ENCODE measurements at regions not wholly inside any gene's neighbourhood (a gene's known extent, or its start where the extent isn't known, plus 50 kb on each side); places are given as distances from the start of the nearest gene placed in this dataset.
A peak's percentile ranks its signal among the peaks of the same experiment; 100 is the strongest.

GRCh38 chr14:106414464-106414863, 888.1 kb downstream of the TMEM121 start:
- H3K9me3 ChIP-seq (ENCODE audit: control insufficient read depth in 1 of 2, insufficient read depth in 1 of 2, low read length in 2 of 2): peaks cover 0 to 6% of the 10 kb centered on the region in 2 experiments
- no peak overlapping the region for H3K27ac Mint-ChIP-seq
- ChIA-PET CTCF (no interaction called here), POLR2A (no interaction called here)
- TF ChIP-seq, protein P1, sequence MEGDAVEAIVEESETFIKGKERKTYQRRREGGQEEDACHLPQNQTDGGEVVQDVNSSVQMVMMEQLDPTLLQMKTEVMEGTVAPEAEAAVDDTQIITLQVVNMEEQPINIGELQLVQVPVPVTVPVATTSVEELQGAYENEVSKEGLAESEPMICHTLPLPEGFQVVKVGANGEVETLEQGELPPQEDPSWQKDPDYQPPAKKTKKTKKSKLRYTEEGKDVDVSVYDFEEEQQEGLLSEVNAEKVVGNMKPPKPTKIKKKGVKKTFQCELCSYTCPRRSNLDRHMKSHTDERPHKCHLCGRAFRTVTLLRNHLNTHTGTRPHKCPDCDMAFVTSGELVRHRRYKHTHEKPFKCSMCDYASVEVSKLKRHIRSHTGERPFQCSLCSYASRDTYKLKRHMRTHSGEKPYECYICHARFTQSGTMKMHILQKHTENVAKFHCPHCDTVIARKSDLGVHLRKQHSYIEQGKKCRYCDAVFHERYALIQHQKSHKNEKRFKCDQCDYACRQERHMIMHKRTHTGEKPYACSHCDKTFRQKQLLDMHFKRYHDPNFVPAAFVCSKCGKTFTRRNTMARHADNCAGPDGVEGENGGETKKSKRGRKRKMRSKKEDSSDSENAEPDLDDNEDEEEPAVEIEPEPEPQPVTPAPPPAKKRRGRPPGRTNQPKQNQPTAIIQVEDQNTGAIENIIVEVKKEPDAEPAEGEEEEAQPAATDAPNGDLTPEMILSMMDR (IDR thresholded peaks at IDR 0.05): no peak
- intact Hi-C loops (cut with DNase I, micrococcal nuclease): no loop called here
- H3K4me3 ChIP-seq (ENCODE audit: low read length): no peak overlapping the region
- peaks cover 18% of the 10 kb centered on the region for H3K4me1 Mint-ChIP-seq (ENCODE audit: low read depth)
- H3K27me3 Mint-ChIP-seq: peaks cover 1% of the 10 kb centered on the region
- H3K9me3 Mint-ChIP-seq: no peaks in the 10 kb centered on the region
- H3K4me3 Mint-ChIP-seq: no peak overlapping the region
- H3K36me3 Mint-ChIP-seq (ENCODE audit: low read depth): no peaks in the 10 kb centered on the region
- no peak overlapping the region for H3K27ac ChIP-seq (ENCODE audit: low read depth in 1 of 2, low read length in 2 of 2)
- ATAC-seq (ENCODE audit: poor library complexity) (no peak), DNase-seq (no peak)
- no peaks in the 10 kb centered on the region for H3K36me3 ChIP-seq (ENCODE audit: insufficient read depth, low read length)
- H3K4me1 ChIP-seq (ENCODE audit: insufficient read depth, low read length): no peaks in the 10 kb centered on the region
- H3K27me3 ChIP-seq (ENCODE audit: control insufficient read depth in 1 of 2, insufficient read depth in 2 of 2, low read length in 2 of 2): no peaks in the 10 kb centered on the region

DNA sequence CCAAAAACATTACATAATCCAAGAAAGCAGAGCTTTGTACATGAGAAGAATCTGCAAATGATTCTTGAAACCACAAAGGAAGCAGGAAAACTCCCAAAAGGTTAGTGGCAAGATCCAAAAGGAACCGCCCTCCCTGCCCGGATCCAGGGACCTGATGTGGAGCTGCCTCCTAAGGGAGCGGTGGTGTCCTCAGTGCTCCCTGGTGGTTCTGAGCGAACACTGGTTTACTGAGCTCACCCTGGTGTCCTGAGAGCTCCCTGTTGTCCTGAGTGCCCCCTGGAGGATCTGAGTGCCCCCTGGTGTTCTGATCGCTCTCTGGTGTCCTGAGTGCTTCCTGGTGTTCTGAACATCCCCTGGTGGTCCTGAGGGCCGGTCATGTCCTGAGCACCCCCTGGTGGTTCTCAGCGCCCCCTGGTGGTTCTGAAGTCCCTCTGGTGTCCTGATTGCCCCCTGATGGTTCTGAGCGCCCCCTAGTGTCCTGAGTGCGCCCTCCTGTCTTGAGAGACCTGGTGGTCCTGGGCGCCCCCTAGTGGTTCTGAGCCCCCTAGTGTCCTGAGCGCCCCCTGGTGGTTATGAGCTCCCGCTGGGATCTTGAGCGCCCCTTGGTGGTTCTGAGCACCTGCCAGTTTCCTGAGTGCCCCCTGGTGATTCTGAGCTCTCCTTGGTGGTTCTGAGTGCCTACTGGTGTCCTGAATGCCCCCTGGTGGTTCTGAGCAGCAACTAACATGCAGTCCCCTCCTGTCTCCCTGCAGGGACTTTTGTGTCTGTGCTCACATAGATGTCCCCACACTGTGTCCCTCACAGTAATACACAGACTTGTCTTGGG, 891.1 kb downstream of the TMEM121 start:
- peak; percentile 38 to 90 (median 74) for DNase-seq
- H3K4me1 Mint-ChIP-seq (ENCODE audit: low read depth): peaks cover 15% of the 10 kb centered on the region
- intact Hi-C loops (cut with DNase I, micrococcal nuclease): no loop called here
- Histone ChIP-seq H3K36me3 (ENCODE audit: insufficient read depth, low read length) (no peaks in the 10 kb centered on the region), H3K4me3 (ENCODE audit: low read length) (no peak overlapping the region), H3K4me1 (ENCODE audit: insufficient read depth, low read length) (peaks cover 7% of the 10 kb centered on the region), H3K27ac (ENCODE audit: low read depth in 1 of 2, low read length in 2 of 2) (no peak overlapping the region), H3K27me3 (ENCODE audit: control insufficient read depth in 1 of 2, insufficient read depth in 2 of 2, low read length in 2 of 2) (no peaks in the 10 kb centered on the region), H3K9me3 (ENCODE audit: control insufficient read depth in 1 of 2, insufficient read depth in 1 of 2, low read length in 2 of 2) (peaks cover 0 to 6% of the 10 kb centered on the region in 2 experiments)
- peak; percentile 61 for ATAC-seq (ENCODE audit: poor library complexity)
- H3K9me3 Mint-ChIP-seq: no peaks in the 10 kb centered on the region
- ChIA-PET POLR2A (no interaction called here), CTCF (interaction anchor here (0.6 to 2.4 kb wide), 36 partner anchors 8 to 406 kb away, joined by 3 to 25 read pairs (median 4); no protein-coding TSS in a partner anchor)
- H3K36me3 Mint-ChIP-seq (ENCODE audit: low read depth): no peaks in the 10 kb centered on the region
- TF ChIP-seq, protein P1 (IDR thresholded peaks at IDR 0.05): peak; percentile 77
- H3K27ac Mint-ChIP-seq: peak overlapping the region; percentile 56
- no peak overlapping the region for H3K4me3 Mint-ChIP-seq
- peaks cover 10% of the 10 kb centered on the region for H3K27me3 Mint-ChIP-seq

GRCh38 chr14:106419376-106419965, 893.1 kb downstream of the TMEM121 start:
- H3K27me3 Mint-ChIP-seq: peaks cover 18% of the 10 kb centered on the region
- Histone ChIP-seq H3K27me3 (ENCODE audit: control insufficient read depth in 1 of 2, insufficient read depth in 2 of 2, low read length in 2 of 2) (no peaks in the 10 kb centered on the region), H3K4me3 (ENCODE audit: low read length) (no peak overlapping the region), H3K27ac (ENCODE audit: low read depth in 1 of 2, low read length in 2 of 2) (no peak overlapping the region), H3K4me1 (ENCODE audit: insufficient read depth, low read length) (peaks cover 7% of the 10 kb centered on the region), H3K9me3 (ENCODE audit: control insufficient read depth in 1 of 2, insufficient read depth in 1 of 2, low read length in 2 of 2) (peaks cover 0 to 6% of the 10 kb centered on the region in 2 experiments), H3K36me3 (ENCODE audit: insufficient read depth, low read length) (no peaks in the 10 kb centered on the region)
- intact Hi-C loops (cut with DNase I, micrococcal nuclease): no loop called here
- TF ChIP-seq, protein P1 (IDR thresholded peaks at IDR 0.05): no peak
- H3K36me3 Mint-ChIP-seq (ENCODE audit: low read depth): no peaks in the 10 kb centered on the region
- H3K4me1 Mint-ChIP-seq (ENCODE audit: low read depth): peaks cover 15% of the 10 kb centered on the region
- DNase-seq (peak in 1 of 14 experiments; percentile 48), ATAC-seq (ENCODE audit: poor library complexity) (peak; percentile 63)
- peak overlapping the region; percentile 76 for H3K27ac Mint-ChIP-seq
- ChIA-PET POLR2A (no interaction called here), CTCF (interaction anchor here (1.6 kb wide), 1 partner anchor 47 kb away, joined by 5 read pairs; no protein-coding TSS in a partner anchor)
- H3K4me3 Mint-ChIP-seq: peak overlapping the region; percentile 12
- H3K9me3 Mint-ChIP-seq: no peaks in the 10 kb centered on the region

All from CD4-positive, alpha-beta T cell (primary cell).